Activated effector memory CD4-positive, alpha-beta T cell treated with Interleukin-2 at 50 U/mL for 16 hours (primary cell): ENCODE measurements at regions not wholly inside any gene's neighbourhood (a gene's known extent, or its start where the extent isn't known, plus 50 kb on each side); places are given as distances from the start of the nearest gene placed in this dataset.
"Not testable (repeated sequence)": the region's sequence is repeated elsewhere in the genome, so short reads cannot be mapped to it uniquely, and the experiment has no call there.

Experiments used
- DNase-seq: peaks from one replicate; pipeline ENCODE4 v3.0.0-alpha.2; 2020

- DNase-seq: no peak
Measured at GRCh38 chr22:22168941-22169867, 75.4 kb upstream of the VPREB1 start.

GRCh38 chr22:22168190-22168940, 76.2 kb upstream of the VPREB1 start:
- no peak for DNase-seq

- DNase-seq: no peak
Measured at GRCh38 chr22:22167791-22168189, 76.8 kb upstream of the VPREB1 start.

- DNase-seq: no peak
Measured at GRCh38 chr22:22166941-22167713, 77.5 kb upstream of the VPREB1 start.

- DNase-seq: no peak
Measured at GRCh38 chr22:22165936-22166710, 78.5 kb upstream of the VPREB1 start.

GRCh38 chr22:22164541-22165272, 79.9 kb upstream of the VPREB1 start:
- no peak for DNase-seq

GRCh38 chr22:22161924-22162851, 82.4 kb upstream of the VPREB1 start:
- no peak for DNase-seq

- not testable (repeated sequence) for DNase-seq
Measured at GRCh38 chr22:22160768-22161167, 83.8 kb upstream of the VPREB1 start.

- DNase-seq: no peak
Measured at GRCh38 chr22:22159384-22159783, 85.2 kb upstream of the VPREB1 start.

GRCh38 chr22:22158965-22159364, 85.6 kb upstream of the VPREB1 start:
- no peak for DNase-seq

GRCh38 chr22:22158207-22158816, 86.3 kb upstream of the VPREB1 start:
- no peak for DNase-seq

- no peak for DNase-seq
Measured at GRCh38 chr22:22157348-22157725, 87.2 kb upstream of the VPREB1 start.

- DNase-seq: peak; percentile 21
Measured at GRCh38 chr22:22156716-22157347, 87.8 kb upstream of the VPREB1 start.

GRCh38 chr22:22156348-22156715, 88.3 kb upstream of the VPREB1 start:
- DNase-seq: no peak

- DNase-seq: no peak
Measured at GRCh38 chr22:22155607-22156006, 89.0 kb upstream of the VPREB1 start.

- DNase-seq: no peak
Measured at GRCh38 chr22:22155146-22155545, 89.4 kb upstream of the VPREB1 start.

- DNase-seq: no peak
Measured at GRCh38 chr22:22154040-22154439, 90.5 kb upstream of the VPREB1 start.

- no peak for DNase-seq
Measured at GRCh38 chr22:22151308-22151707, 93.3 kb upstream of the VPREB1 start.

- no peak for DNase-seq
Measured at GRCh38 chr22:22150457-22150856, 94.1 kb upstream of the VPREB1 start.

GRCh38 chr22:22148905-22149304, 95.7 kb upstream of the VPREB1 start:
- DNase-seq: no peak
